A673 (cell line): ENCODE measurements at regions not wholly inside any gene's neighbourhood (a gene's known extent, or its start where the extent isn't known, plus 50 kb on each side); places are given as distances from the start of the nearest gene placed in this dataset.

Experiments
- BruUV-seq: library from RNA; stranded (reverse); fragments of 400-500 nt; replicated peaks from 2 replicates; lab custom pipeline; 2021; lab: Mats Ljungman, UMichigan
- CTCF ChIA-PET: fragments of 300-600 bp; sonication (Branson Sonifier 250); formaldehyde crosslinking; loops from one replicate; lab custom pipeline; 2022; ENCODE audit warnings: antibody characterized with exemption; lab: Charles Lee
- POLR2A ChIA-PET: fragments of 300-600 bp; sonication (Branson Sonifier 250); formaldehyde crosslinking; loops from one replicate; lab custom pipeline; 2022; ENCODE audit warnings: antibody characterized with exemption; ENCODE audit not compliant: low non-redundant PET; lab: Charles Lee
- DNase-seq: peaks from one replicate; pipeline ENCODE4 v3.0.0-alpha.2; 2015; ENCODE audit warnings: low spot score
- H3K27ac ChIP-seq: fragments of 200-600 bp; sonication (generic); 2 replicates; pipeline ENCODE4 v1.5.1; 2016; ENCODE audit warnings: mixed run types, low read depth, mild to moderate bottlenecking, mixed read lengths, antibody characterized with exemption, low read length; ENCODE audit not compliant: poor library complexity, severe bottlenecking
- H3K27me3 ChIP-seq: fragments of 200-600 bp; sonication (generic); replicated peaks from 2 replicates; pipeline ENCODE4 v1.6.1; 2017; ENCODE audit warnings: mixed run types, low read depth, mild to moderate bottlenecking, mixed read lengths, antibody characterized with exemption, low read length; ENCODE audit not compliant: insufficient read depth, poor library complexity
- H3K36me3 ChIP-seq: fragments of 200-600 bp; sonication (generic); 2 replicates; pipeline ENCODE4 v1.6.1; 2016; ENCODE audit warnings: mixed run types, mild to moderate bottlenecking, mixed read lengths, antibody characterized with exemption, low read length; ENCODE audit not compliant: insufficient read depth, poor library complexity, severe bottlenecking
- H3K4me1 ChIP-seq: fragments of 200-600 bp; sonication (generic); 2 replicates; pipeline ENCODE4 v1.6.1; 2017; ENCODE audit warnings: mixed run types, mild to moderate bottlenecking, mixed read lengths, antibody characterized with exemption, low read length; ENCODE audit not compliant: insufficient read depth, poor library complexity, severe bottlenecking
- H3K4me3 ChIP-seq: fragments of 200-600 bp; sonication (generic); 2 replicates; pipeline ENCODE4 v1.5.1; 2016; ENCODE audit warnings: low read depth, mixed run types, mild to moderate bottlenecking, mixed read lengths, low read length; ENCODE audit not compliant: poor library complexity, severe bottlenecking
- H3K9me3 ChIP-seq: fragments of 200-600 bp; sonication (generic); 2 replicates; pipeline ENCODE4 v1.6.1; 2016; ENCODE audit warnings: mixed run types, low read depth, mild to moderate bottlenecking, mixed read lengths, antibody characterized with exemption, low read length; ENCODE audit not compliant: poor library complexity, severe bottlenecking
- CTCF ChIP-seq: fragments of 300-800, 200-600 bp; sonication (generic); conservative IDR thresholded peaks from 2 replicates; pipeline ENCODE4 v1.5.1; 2017; ENCODE audit warnings: low read depth, mild to moderate bottlenecking, antibody characterized with exemption, low read length, moderate library complexity, mixed read lengths
- EZH2 ChIP-seq: fragments of 200-600 bp; sonication (generic); IDR thresholded peaks from 2 replicates; pipeline ENCODE4 v1.6.1; 2017; ENCODE audit warnings: borderline replicate concordance, low read depth, mild to moderate bottlenecking, mixed read lengths, antibody characterized with exemption, low read length; ENCODE audit not compliant: poor library complexity, severe bottlenecking
- intact Hi-C: fragments of 100-400 bp; cut with micrococcal nuclease; formaldehyde crosslinking; loops from one replicate; pipeline ENCODE4 v1.10.0; 2022; ENCODE audit not compliant: unreplicated experiment

- no peak for TF ChIP-seq EZH2
- TF ChIP-seq CTCF, result no peak
- CTCF ChIA-PET, result no interaction called here
- intact Hi-C loops, result no loop called here
- no peaks in the 10 kb centered on the region for H3K4me1 ChIP-seq
- no TSS peak for BruUV-seq
- no peaks in the 10 kb centered on the region for H3K9me3 ChIP-seq
- POLR2A ChIA-PET, result no interaction called here
- DNase-seq, result peak; percentile 2
- no peak overlapping the region for H3K27ac ChIP-seq
- no peaks in the 10 kb centered on the region for H3K36me3 ChIP-seq
- H3K27me3 ChIP-seq, result no peaks in the 10 kb centered on the region
- no peak overlapping the region for H3K4me3 ChIP-seq
These were observed 208.4 kb upstream of the RXFP2 start for GRCh38 chr13:31530922-31531321.

- Histone ChIP-seq H3K4me3 (no peak overlapping the region), H3K27ac (no peak overlapping the region), H3K27me3 (no peaks in the 10 kb centered on the region), H3K36me3 (no peaks in the 10 kb centered on the region), H3K9me3 (no peaks in the 10 kb centered on the region), H3K4me1 (no peaks in the 10 kb centered on the region)
- CTCF ChIA-PET, result interaction anchor here (1.1 to 1.6 kb wide), 2 partner anchors 10 to 162 kb away, joined by 3 to 11 read pairs; no protein-coding TSS in a partner anchor
- POLR2A ChIA-PET, result no interaction called here
- no peak for TF ChIP-seq EZH2
- BruUV-seq, result no TSS peak
- intact Hi-C loops, result loop anchor here (5.0 kb wide), 1 partner anchor 105 kb away; no protein-coding TSS in a partner anchor
- no peak for DNase-seq
These were observed 202.3 kb upstream of the RXFP2 start for GRCh38 chr13:31537052-31537451.

- H3K4me1 ChIP-seq, result no peaks in the 10 kb centered on the region
- no peaks in the 10 kb centered on the region for H3K9me3 ChIP-seq
- ChIA-PET POLR2A (no interaction called here), CTCF (interaction anchor here (0.5 to 1.6 kb wide), 6 partner anchors 37 to 1022 kb away, joined by 3 to 11 read pairs (median 3); no protein-coding TSS in a partner anchor)
- intact Hi-C loops, result loop anchor here (1.0 to 5.0 kb wide), 2 partner anchors 106 to 204 kb away; no protein-coding TSS in a partner anchor
- H3K4me3 ChIP-seq, result no peak overlapping the region
- no peaks in the 10 kb centered on the region for H3K36me3 ChIP-seq
- BruUV-seq, result no TSS peak
- no peak for TF ChIP-seq EZH2
- TF ChIP-seq CTCF, result peak; percentile 70
- no peak overlapping the region for H3K27ac ChIP-seq
- no peaks in the 10 kb centered on the region for H3K27me3 ChIP-seq
- peak; percentile 35 for DNase-seq
These were observed 201.0 kb upstream of the RXFP2 start for GRCh38 chr13:31538067-31539042.
